ENCODE measurements at regions not wholly inside any gene's neighbourhood (a gene's known extent, or its start where the extent isn't known, plus 50 kb on each side); places are given as distances from the start of the nearest gene placed in this dataset.

GRCh38 chr17:13084420-13084819 lies 66.6 kb upstream of the ELAC2 start:
- Histone ChIP-seq H3F3A (ENCODE audit: insufficient read depth) (peaks cover 16% of the 10 kb centered on the region), H3K36me3 (ENCODE audit: low read depth) (no peaks in the 10 kb centered on the region), H3K4me1 (ENCODE audit: insufficient read depth) (peaks cover 18% of the 10 kb centered on the region), H3K79me2 (ENCODE audit: insufficient read depth) (no peaks in the 10 kb centered on the region), H2AFZ (no peak overlapping the region), H4K20me1 (ENCODE audit: insufficient read depth) (no peaks in the 10 kb centered on the region), H3K27ac (no peak overlapping the region), H3K9ac (no peak overlapping the region), H3K4me2 (ENCODE audit: unreplicated experiment) (no peak overlapping the region), H3K9me3 (ENCODE audit: low read depth) (no peaks in the 10 kb centered on the region), H3K27me3 (replicated peaks; ENCODE audit: insufficient read depth) (no peaks in the 10 kb centered on the region), H3K9me2 (ENCODE audit: insufficient read depth) (no peaks in the 10 kb centered on the region), H3K4me3 (no peak overlapping the region)
- WGBS, 2 experiments (ENCODE audit: low coverage in 1 of 2, low lambda C conversion rate in 2 of 2, missing lambda C conversion rate in 2 of 2): 48 to 53% methylated on average over 3 of the region's 3 CpGs
- no peak for DNase-seq
- in situ Hi-C loops (cut with MboI): no loop called here
- TF ChIP-seq EZH2 (IDR thresholded peaks at IDR 0.05; ENCODE audit: insufficient read depth, poor library complexity, severe bottlenecking): no peak
- no peak for TF ChIP-seq EZH2phosphoT487 (IDR thresholded peaks at IDR 0.05; ENCODE audit: insufficient read depth, low read depth)

GRCh38 chr17:13078591-13079385 lies 61.0 kb upstream of the ELAC2 start:
- H3K9me2 ChIP-seq (ENCODE audit: insufficient read depth): no peaks in the 10 kb centered on the region
- H3K9me3 ChIP-seq (ENCODE audit: low read depth): no peaks in the 10 kb centered on the region
- H2AFZ ChIP-seq: no peak overlapping the region
- peaks cover 25% of the 10 kb centered on the region for H3K4me1 ChIP-seq (ENCODE audit: insufficient read depth)
- no peaks in the 10 kb centered on the region for H3K36me3 ChIP-seq (ENCODE audit: low read depth)
- 0 out of 2 replicates have a peak, but pooled peaks cover 14% of the 10 kb centered on the region for H3F3A ChIP-seq (ENCODE audit: insufficient read depth)
- no peak for DNase-seq
- in situ Hi-C loops (cut with MboI): no loop called here
- H3K79me2 ChIP-seq (ENCODE audit: insufficient read depth): no peaks in the 10 kb centered on the region
- 82 to 83% methylated on average over 12 of the region's 12 CpGs for WGBS, 2 experiments (ENCODE audit: low coverage in 1 of 2, low lambda C conversion rate in 2 of 2, missing lambda C conversion rate in 2 of 2)
- no peak for TF ChIP-seq EZH2 (IDR thresholded peaks at IDR 0.05; ENCODE audit: insufficient read depth, poor library complexity, severe bottlenecking)
- no peak for TF ChIP-seq EZH2phosphoT487 (IDR thresholded peaks at IDR 0.05; ENCODE audit: insufficient read depth, low read depth)
- no peaks in the 10 kb centered on the region for H4K20me1 ChIP-seq (ENCODE audit: insufficient read depth)
- no peak overlapping the region for H3K27ac ChIP-seq
- no peak overlapping the region for H3K9ac ChIP-seq
- no peak overlapping the region for H3K4me2 ChIP-seq (ENCODE audit: unreplicated experiment)
- no peak overlapping the region for H3K4me3 ChIP-seq
- no peaks in the 10 kb centered on the region for H3K27me3 ChIP-seq (replicated peaks; ENCODE audit: insufficient read depth)

- Histone ChIP-seq H3K27ac (peak overlapping the region; percentile 20), H3K9me3 (ENCODE audit: low read depth) (no peaks in the 10 kb centered on the region), H3K9ac (no peak overlapping the region), H3F3A (ENCODE audit: insufficient read depth) (peaks cover 19% of the 10 kb centered on the region; the same call in 1 of the 2 replicates), H3K9me2 (ENCODE audit: insufficient read depth) (no peaks in the 10 kb centered on the region), H3K4me2 (ENCODE audit: unreplicated experiment) (peak overlapping the region; percentile 28), H3K4me1 (ENCODE audit: insufficient read depth) (peaks cover 34% of the 10 kb centered on the region), H2AFZ (no peak overlapping the region), H3K27me3 (replicated peaks; ENCODE audit: insufficient read depth) (no peaks in the 10 kb centered on the region), H3K4me3 (no peak overlapping the region), H4K20me1 (ENCODE audit: insufficient read depth) (no peaks in the 10 kb centered on the region), H3K79me2 (ENCODE audit: insufficient read depth) (no peaks in the 10 kb centered on the region), H3K36me3 (ENCODE audit: low read depth) (no peaks in the 10 kb centered on the region)
- 39 to 46% methylated on average over 4 of the region's 4 CpGs for WGBS, 2 experiments (ENCODE audit: low coverage in 1 of 2, low lambda C conversion rate in 2 of 2, missing lambda C conversion rate in 2 of 2)
- no peak for TF ChIP-seq EZH2phosphoT487 (IDR thresholded peaks at IDR 0.05; ENCODE audit: insufficient read depth, low read depth)
- TF ChIP-seq EZH2 (IDR thresholded peaks at IDR 0.05; ENCODE audit: insufficient read depth, poor library complexity, severe bottlenecking): no peak
- peak; percentile 48 for DNase-seq
- in situ Hi-C loops (cut with MboI): no loop called here
These were observed 59.1 kb upstream of the ELAC2 start for GRCh38 chr17:13076905-13077304.

GRCh38 chr17:13074026-13074425 lies 56.2 kb upstream of the ELAC2 start:
- in situ Hi-C loops (cut with MboI): no loop called here
- 4 to 8% methylated on average over 2 of the region's 2 CpGs for WGBS, 2 experiments (ENCODE audit: low coverage in 1 of 2, low lambda C conversion rate in 2 of 2, missing lambda C conversion rate in 2 of 2)
- DNase-seq: peak; percentile 93

More at GRCh38 chr17:13074026-13074425, 56.2 kb upstream of the ELAC2 start:
- peaks cover 19% of the 10 kb centered on the region; the same call in 1 of the 2 replicates for H3F3A ChIP-seq (ENCODE audit: insufficient read depth)
- 0 out of 2 replicates have a peak, but pooled peaks cover 8% of the 10 kb centered on the region for H3K27me3 ChIP-seq (replicated peaks; ENCODE audit: insufficient read depth)
- no peak overlapping the region for H3K4me3 ChIP-seq
- TF ChIP-seq EZH2 (IDR thresholded peaks at IDR 0.05; ENCODE audit: insufficient read depth, poor library complexity, severe bottlenecking) (no peak), EZH2phosphoT487 (IDR thresholded peaks at IDR 0.05; ENCODE audit: insufficient read depth, low read depth) (no peak)
- H3K9me3 ChIP-seq (ENCODE audit: low read depth): no peaks in the 10 kb centered on the region
- peaks cover 34% of the 10 kb centered on the region for H3K4me1 ChIP-seq (ENCODE audit: insufficient read depth)
- H3K4me2 ChIP-seq (ENCODE audit: unreplicated experiment): peak overlapping the region; percentile 8
- H3K27ac ChIP-seq: peak overlapping the region; percentile 45
- no peaks in the 10 kb centered on the region for H3K9me2 ChIP-seq (ENCODE audit: insufficient read depth)
- H3K79me2 ChIP-seq (ENCODE audit: insufficient read depth): no peaks in the 10 kb centered on the region
- no peak overlapping the region for H3K9ac ChIP-seq
- H2AFZ ChIP-seq: peak overlapping the region; percentile 27; the same call in 1 of the 2 replicates
- no peaks in the 10 kb centered on the region for H4K20me1 ChIP-seq (ENCODE audit: insufficient read depth)
- H3K36me3 ChIP-seq (ENCODE audit: low read depth): no peaks in the 10 kb centered on the region

All from GM23248 (cell line).